ENCODE measurements at regions not wholly inside any gene's neighbourhood (a gene's known extent, or its start where the extent isn't known, plus 50 kb on each side); places are given as distances from the start of the nearest gene placed in this dataset.

DNA sequence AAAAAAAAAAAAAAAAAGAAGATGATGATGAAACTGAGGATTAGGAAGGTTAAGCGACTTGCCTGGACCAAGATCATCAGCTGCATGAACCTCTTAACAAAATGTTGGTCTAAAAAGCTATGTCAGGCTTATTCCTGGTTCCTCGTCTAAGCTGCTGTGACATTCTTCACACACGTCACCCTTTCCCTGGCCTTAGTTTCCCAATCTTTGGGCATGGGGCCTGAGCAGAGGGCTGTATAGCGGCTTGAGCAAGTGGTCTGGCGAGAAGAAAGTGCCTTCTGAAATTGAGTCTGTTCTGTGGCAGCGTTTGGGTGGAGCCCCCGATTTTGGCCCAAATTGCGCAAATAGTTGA, 58.7 kb upstream of the CCND2 start:
- intact Hi-C loops (cut with micrococcal nuclease; ENCODE audit: unreplicated experiment), result no loop called here
- no peak for TF ChIP-seq EZH2 (IDR thresholded peaks at IDR 0.05; ENCODE audit: borderline replicate concordance, low read depth, low read length, poor library complexity, severe bottlenecking)
- TF ChIP-seq CTCF (conservative IDR thresholded peaks at IDR 0.05; ENCODE audit: low read depth, low read length), result no peak
- BruUV-seq (replicated peaks), result no TSS peak
- POLR2A ChIA-PET (ENCODE audit: low non-redundant PET), result no interaction called here
- Histone ChIP-seq H3K27me3 (replicated peaks; ENCODE audit: insufficient read depth, low read depth, low read length, poor library complexity) (peaks cover 21% of the 10 kb centered on the region), H3K36me3 (ENCODE audit: insufficient read depth, low read length, poor library complexity, severe bottlenecking) (no peaks in the 10 kb centered on the region), H3K27ac (ENCODE audit: low read depth, low read length, poor library complexity, severe bottlenecking) (no peak overlapping the region), H3K4me3 (ENCODE audit: low read depth, low read length, poor library complexity, severe bottlenecking) (no peak overlapping the region), H3K4me1 (ENCODE audit: insufficient read depth, low read length, poor library complexity, severe bottlenecking) (no peaks in the 10 kb centered on the region), H3K9me3 (ENCODE audit: low read depth, low read length, poor library complexity, severe bottlenecking) (no peaks in the 10 kb centered on the region)
- no peak for DNase-seq (ENCODE audit: low spot score)
- CTCF ChIA-PET, result no interaction called here

DNA sequence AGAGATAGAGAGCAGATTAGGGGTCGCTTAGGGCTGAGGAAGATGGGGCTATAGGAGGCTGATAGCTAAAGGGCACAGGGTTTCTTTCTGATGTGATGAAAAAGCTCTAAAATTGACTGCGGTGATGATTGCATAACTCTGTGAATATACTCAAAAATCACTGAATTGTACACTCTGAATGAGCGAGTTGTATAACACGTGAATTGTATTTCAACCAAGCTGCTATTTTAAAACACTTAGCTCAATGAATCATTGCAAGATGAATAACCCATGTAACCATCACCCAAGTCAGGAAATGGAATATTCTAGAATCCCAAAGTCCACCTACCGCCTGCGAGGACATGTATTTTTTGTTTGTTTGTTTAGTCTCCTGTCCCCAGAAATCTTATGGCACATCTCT, 60.1 kb upstream of the CCND2 start:
- Histone ChIP-seq H3K27ac (ENCODE audit: low read depth, low read length, poor library complexity, severe bottlenecking) (no peak overlapping the region), H3K9me3 (ENCODE audit: low read depth, low read length, poor library complexity, severe bottlenecking) (no peaks in the 10 kb centered on the region), H3K4me3 (ENCODE audit: low read depth, low read length, poor library complexity, severe bottlenecking) (no peak overlapping the region), H3K4me1 (ENCODE audit: insufficient read depth, low read length, poor library complexity, severe bottlenecking) (no peaks in the 10 kb centered on the region), H3K27me3 (replicated peaks; ENCODE audit: insufficient read depth, low read depth, low read length, poor library complexity) (peaks cover 28% of the 10 kb centered on the region), H3K36me3 (ENCODE audit: insufficient read depth, low read length, poor library complexity, severe bottlenecking) (no peaks in the 10 kb centered on the region)
- ChIA-PET CTCF (no interaction called here), POLR2A (ENCODE audit: low non-redundant PET) (no interaction called here)
- intact Hi-C loops (cut with micrococcal nuclease; ENCODE audit: unreplicated experiment), result no loop called here
- DNase-seq (ENCODE audit: low spot score), result no peak
- TF ChIP-seq CTCF (conservative IDR thresholded peaks at IDR 0.05; ENCODE audit: low read depth, low read length) (no peak), EZH2 (IDR thresholded peaks at IDR 0.05; ENCODE audit: borderline replicate concordance, low read depth, low read length, poor library complexity, severe bottlenecking) (no peak)
- no TSS peak for BruUV-seq (replicated peaks)

- H3K9me3 ChIP-seq (ENCODE audit: low read depth, low read length, poor library complexity, severe bottlenecking), result no peaks in the 10 kb centered on the region
- BruUV-seq (replicated peaks), result no TSS peak
- CTCF ChIA-PET, result no interaction called here
- DNase-seq (ENCODE audit: low spot score), result no peak
- TF ChIP-seq CTCF (conservative IDR thresholded peaks at IDR 0.05; ENCODE audit: low read depth, low read length), result no peak
- no peak for TF ChIP-seq EZH2 (IDR thresholded peaks at IDR 0.05; ENCODE audit: borderline replicate concordance, low read depth, low read length, poor library complexity, severe bottlenecking)
- no peak overlapping the region for H3K27ac ChIP-seq (ENCODE audit: low read depth, low read length, poor library complexity, severe bottlenecking)
- POLR2A ChIA-PET (ENCODE audit: low non-redundant PET), result no interaction called here
- intact Hi-C loops (cut with micrococcal nuclease; ENCODE audit: unreplicated experiment), result no loop called here
- H3K4me3 ChIP-seq (ENCODE audit: low read depth, low read length, poor library complexity, severe bottlenecking), result no peak overlapping the region
- H3K27me3 ChIP-seq (replicated peaks; ENCODE audit: insufficient read depth, low read depth, low read length, poor library complexity), result peaks cover 22% of the 10 kb centered on the region
- no peaks in the 10 kb centered on the region for H3K36me3 ChIP-seq (ENCODE audit: insufficient read depth, low read length, poor library complexity, severe bottlenecking)
- H3K4me1 ChIP-seq (ENCODE audit: insufficient read depth, low read length, poor library complexity, severe bottlenecking), result no peaks in the 10 kb centered on the region
Measured at GRCh38 chr12:4212845-4213244, 60.7 kb upstream of the CCND2 start.

Measured in A673 (cell line).